ENCODE measurements at regions not wholly inside any gene's neighbourhood (a gene's known extent, or its start where the extent isn't known, plus 50 kb on each side); places are given as distances from the start of the nearest gene placed in this dataset.
"Not testable (repeated sequence)": the region's sequence is repeated elsewhere in the genome, so short reads cannot be mapped to it uniquely, and the experiment has no call there.

- DNase-seq (ENCODE audit: low read depth, low spot score), result no peak
- no peak overlapping the region for H3K4me3 ChIP-seq (ENCODE audit: low read depth, low read length)
- ChIA-PET POLR2A (no interaction called here), CTCF (no interaction called here)
- no peaks in the 10 kb centered on the region for H3K9me3 ChIP-seq (ENCODE audit: control insufficient read depth, insufficient read depth, low read length)
- no peak overlapping the region for H3K27ac ChIP-seq (ENCODE audit: low read depth, low read length)
- H3K27me3 ChIP-seq (ENCODE audit: control insufficient read depth, insufficient read depth, low read length), result no peaks in the 10 kb centered on the region
- TF ChIP-seq, protein P1, sequence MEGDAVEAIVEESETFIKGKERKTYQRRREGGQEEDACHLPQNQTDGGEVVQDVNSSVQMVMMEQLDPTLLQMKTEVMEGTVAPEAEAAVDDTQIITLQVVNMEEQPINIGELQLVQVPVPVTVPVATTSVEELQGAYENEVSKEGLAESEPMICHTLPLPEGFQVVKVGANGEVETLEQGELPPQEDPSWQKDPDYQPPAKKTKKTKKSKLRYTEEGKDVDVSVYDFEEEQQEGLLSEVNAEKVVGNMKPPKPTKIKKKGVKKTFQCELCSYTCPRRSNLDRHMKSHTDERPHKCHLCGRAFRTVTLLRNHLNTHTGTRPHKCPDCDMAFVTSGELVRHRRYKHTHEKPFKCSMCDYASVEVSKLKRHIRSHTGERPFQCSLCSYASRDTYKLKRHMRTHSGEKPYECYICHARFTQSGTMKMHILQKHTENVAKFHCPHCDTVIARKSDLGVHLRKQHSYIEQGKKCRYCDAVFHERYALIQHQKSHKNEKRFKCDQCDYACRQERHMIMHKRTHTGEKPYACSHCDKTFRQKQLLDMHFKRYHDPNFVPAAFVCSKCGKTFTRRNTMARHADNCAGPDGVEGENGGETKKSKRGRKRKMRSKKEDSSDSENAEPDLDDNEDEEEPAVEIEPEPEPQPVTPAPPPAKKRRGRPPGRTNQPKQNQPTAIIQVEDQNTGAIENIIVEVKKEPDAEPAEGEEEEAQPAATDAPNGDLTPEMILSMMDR (IDR thresholded peaks at IDR 0.05; ENCODE audit: low read depth, low read length), result no peak
Observed at GRCh38 chr11:38524945-38525344, 1926.9 kb upstream of the RAG2 start.

- Histone ChIP-seq H3K27ac (ENCODE audit: low read depth, low read length) (no peak overlapping the region), H3K27me3 (ENCODE audit: control insufficient read depth, insufficient read depth, low read length) (no peaks in the 10 kb centered on the region), H3K4me3 (ENCODE audit: low read depth, low read length) (no peak overlapping the region), H3K9me3 (ENCODE audit: control insufficient read depth, insufficient read depth, low read length) (no peaks in the 10 kb centered on the region)
- POLR2A ChIA-PET, result no interaction called here
- TF ChIP-seq, protein P1 (IDR thresholded peaks at IDR 0.05; ENCODE audit: low read depth, low read length), result no peak
- no peak for DNase-seq (ENCODE audit: low read depth, low spot score)
- CTCF ChIA-PET, result no interaction called here
Observed at GRCh38 chr11:38517991-38518390, 1920.0 kb upstream of the RAG2 start.

DNA sequence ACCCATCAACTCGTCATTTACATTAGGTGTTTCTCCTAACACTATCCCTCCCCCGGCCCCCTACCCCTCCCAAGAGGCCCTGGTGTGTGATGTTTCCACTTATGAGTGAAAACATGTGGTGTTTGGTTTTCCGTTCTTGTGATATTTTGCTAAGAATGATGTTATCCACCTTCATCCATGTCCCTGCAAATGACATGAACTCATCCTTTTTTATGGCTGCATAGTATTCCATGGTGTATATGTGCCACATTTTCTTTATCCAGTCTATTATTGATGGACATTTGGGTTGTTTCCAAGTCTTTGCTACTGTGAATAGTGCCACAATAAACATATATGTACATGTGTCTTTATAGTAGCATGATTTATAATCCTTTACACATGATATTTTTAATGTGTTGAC, 1914.8 kb upstream of the RAG2 start:
- POLR2A ChIA-PET; DNase-seq (ENCODE audit: low read depth, low spot score); CTCF ChIA-PET; H3K27ac ChIP-seq (ENCODE audit: low read depth, low read length); H3K9me3 ChIP-seq (ENCODE audit: control insufficient read depth, insufficient read depth, low read length); H3K4me3 ChIP-seq (ENCODE audit: low read depth, low read length); H3K27me3 ChIP-seq (ENCODE audit: control insufficient read depth, insufficient read depth, low read length): not testable (repeated sequence)

DNA sequence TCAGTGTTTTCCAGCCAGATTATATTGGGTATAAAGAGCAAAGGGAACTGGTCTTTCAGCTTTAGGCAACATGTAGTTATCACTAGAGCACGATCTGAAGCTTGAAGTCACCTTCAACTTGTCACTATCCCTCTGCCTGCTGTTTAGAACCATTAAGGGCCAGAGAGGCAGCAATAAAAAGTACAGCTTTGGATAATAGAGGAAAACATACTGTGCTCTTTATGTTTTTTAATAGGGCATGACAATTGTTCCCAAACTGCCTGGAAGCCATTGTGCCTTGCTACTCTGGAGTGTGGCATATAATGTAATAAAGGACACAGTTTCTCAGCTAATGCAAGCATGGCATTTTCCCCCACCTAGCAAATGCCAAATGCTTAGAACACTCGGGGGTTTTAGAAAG, 1912.0 kb upstream of the RAG2 start:
- no peak for DNase-seq (ENCODE audit: low read depth, low spot score)
- TF ChIP-seq, protein P1 (IDR thresholded peaks at IDR 0.05; ENCODE audit: low read depth, low read length), result no peak
- POLR2A ChIA-PET, result no interaction called here
- Histone ChIP-seq H3K27ac (ENCODE audit: low read depth, low read length) (no peak overlapping the region), H3K9me3 (ENCODE audit: control insufficient read depth, insufficient read depth, low read length) (no peaks in the 10 kb centered on the region; the same call in 1 of the 2 replicates), H3K27me3 (ENCODE audit: control insufficient read depth, insufficient read depth, low read length) (no peaks in the 10 kb centered on the region), H3K4me3 (ENCODE audit: low read depth, low read length) (no peak overlapping the region)
- CTCF ChIA-PET, result no interaction called here

DNA sequence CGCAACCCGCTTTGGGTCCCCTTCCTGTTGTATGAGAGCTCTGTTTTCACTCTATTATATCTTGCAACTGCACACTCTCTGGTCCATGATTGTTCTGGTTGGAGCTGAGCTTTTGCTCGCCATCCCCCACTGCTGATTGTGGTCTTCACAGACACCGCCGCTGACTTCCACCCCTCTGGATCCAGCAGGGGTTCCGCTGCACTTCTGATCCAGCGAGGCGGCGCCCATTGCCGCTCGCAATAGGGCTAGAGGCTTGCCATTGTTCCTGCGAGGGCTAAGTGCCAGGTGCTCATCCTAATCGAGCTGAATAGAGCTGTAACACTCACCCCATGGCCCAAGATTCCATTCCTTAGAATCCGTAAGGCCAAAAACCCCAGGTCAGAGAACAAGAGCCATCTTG, 1905.8 kb upstream of the RAG2 start:
- Histone ChIP-seq H3K27ac (ENCODE audit: low read depth, low read length) (no peak overlapping the region), H3K4me3 (ENCODE audit: low read depth, low read length) (no peak overlapping the region), H3K9me3 (ENCODE audit: control insufficient read depth, insufficient read depth, low read length) (peaks cover 9% of the 10 kb centered on the region), H3K27me3 (ENCODE audit: control insufficient read depth, insufficient read depth, low read length) (no peaks in the 10 kb centered on the region)
- CTCF ChIA-PET, result no interaction called here
- POLR2A ChIA-PET, result no interaction called here
- TF ChIP-seq, protein P1 (IDR thresholded peaks at IDR 0.05; ENCODE audit: low read depth, low read length), result no peak
- DNase-seq (ENCODE audit: low read depth, low spot score), result no peak

- TF ChIP-seq, protein P1 (IDR thresholded peaks at IDR 0.05; ENCODE audit: low read depth, low read length), result no peak
- ChIA-PET POLR2A (no interaction called here), CTCF (no interaction called here)
- Histone ChIP-seq H3K27me3 (ENCODE audit: control insufficient read depth, insufficient read depth, low read length) (no peaks in the 10 kb centered on the region), H3K9me3 (ENCODE audit: control insufficient read depth, insufficient read depth, low read length) (peaks cover 2% of the 10 kb centered on the region), H3K27ac (ENCODE audit: low read depth, low read length) (no peak overlapping the region), H3K4me3 (ENCODE audit: low read depth, low read length) (no peak overlapping the region)
- no peak for DNase-seq (ENCODE audit: low read depth, low spot score)
Observed at GRCh38 chr11:38498721-38499120, 1900.7 kb upstream of the RAG2 start.
